IPS DF 4.7 (cell line): ENCODE measurements at regions not wholly inside any gene's neighbourhood (a gene's known extent, or its start where the extent isn't known, plus 50 kb on each side); places are given as distances from the start of the nearest gene placed in this dataset.
"Not testable (repeated sequence)": the region's sequence is repeated elsewhere in the genome, so short reads cannot be mapped to it uniquely, and the experiment has no call there.

ENCODE experiments used
- DNase-seq: peaks from one replicate; pipeline ENCODE4 v3.0.0-alpha.2; 2013; ENCODE audit warnings: low spot score; ENCODE audit errors: extremely low read depth

DNA sequence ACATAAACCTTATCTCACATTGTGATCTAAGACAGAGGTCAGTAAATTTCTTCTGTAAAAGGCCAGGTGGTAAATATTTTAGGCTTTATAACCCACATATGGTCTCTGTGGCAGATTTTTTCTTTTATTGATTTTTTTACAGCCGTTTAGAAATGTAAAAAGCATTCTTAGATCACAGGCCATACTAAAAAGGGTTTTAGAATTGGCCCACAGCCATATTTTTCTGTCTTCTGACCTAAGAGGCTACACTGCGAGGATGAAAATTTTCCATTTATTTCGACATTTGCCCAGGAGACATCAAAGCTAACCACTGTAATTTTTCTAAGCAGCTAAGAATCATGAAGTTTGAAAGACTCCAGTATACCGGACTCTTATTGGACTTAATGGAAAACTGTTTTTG lies 377.2 kb upstream of the SGO1 start:
- no peak for DNase-seq

DNA sequence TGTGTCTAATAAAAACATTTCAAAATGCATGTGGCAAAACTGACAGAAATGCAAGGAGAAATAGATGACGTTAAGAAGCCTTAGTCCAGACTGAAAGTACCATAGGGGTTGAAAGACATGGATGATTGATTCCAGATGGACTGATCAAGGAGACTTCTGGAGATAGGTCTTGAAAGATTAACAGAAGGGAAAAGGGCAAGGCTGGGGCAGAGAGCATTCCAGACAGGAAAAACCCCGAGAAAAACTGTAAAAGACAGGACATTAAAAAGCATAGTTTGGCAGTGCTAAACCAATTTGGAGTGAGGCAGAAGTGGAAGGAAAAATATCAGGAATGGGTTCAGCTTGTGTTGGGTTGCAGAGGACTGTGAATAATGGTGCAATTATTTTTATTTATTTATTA lies 375.2 kb upstream of the SGO1 start:
- no peak for DNase-seq

DNA sequence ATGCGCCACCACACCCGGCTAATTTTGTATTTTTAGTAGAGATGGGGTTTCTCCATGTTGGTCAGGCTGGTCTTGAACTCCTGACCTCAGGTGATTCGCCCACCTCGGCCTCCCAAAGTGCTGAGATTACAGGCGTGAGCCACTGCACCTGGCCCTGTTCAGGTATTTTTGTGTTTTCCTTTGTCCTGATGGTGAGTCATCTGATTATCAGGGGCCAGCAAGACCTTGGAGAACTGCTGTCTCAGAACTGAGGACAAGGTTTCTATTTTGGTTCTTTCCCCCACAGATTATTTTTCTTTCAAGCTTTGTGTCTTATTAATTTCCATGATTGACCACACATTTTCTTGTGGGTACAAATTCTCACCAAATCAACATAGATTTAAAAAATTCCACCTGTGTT lies 374.4 kb upstream of the SGO1 start:
- DNase-seq = not testable (repeated sequence)

DNA sequence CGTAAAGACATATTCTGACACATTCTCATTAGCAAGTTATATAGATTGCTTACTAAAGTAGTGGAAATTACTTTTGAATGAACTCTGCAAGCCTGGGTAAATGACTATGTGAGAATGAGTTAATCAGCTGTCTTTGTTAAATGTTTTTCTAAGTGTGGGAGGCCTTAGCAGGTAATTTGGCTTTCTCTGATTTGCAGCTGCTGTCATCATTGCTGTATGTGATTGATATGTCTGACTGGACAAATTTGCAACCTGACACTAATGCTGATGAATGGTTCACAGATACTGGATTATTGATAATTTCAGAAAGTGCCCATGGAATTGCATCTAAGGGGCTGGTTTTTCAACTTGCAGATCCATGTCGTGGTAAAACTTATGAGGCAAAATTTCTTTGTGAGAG lies 372.2 kb upstream of the SGO1 start:
- no peak for DNase-seq

DNA sequence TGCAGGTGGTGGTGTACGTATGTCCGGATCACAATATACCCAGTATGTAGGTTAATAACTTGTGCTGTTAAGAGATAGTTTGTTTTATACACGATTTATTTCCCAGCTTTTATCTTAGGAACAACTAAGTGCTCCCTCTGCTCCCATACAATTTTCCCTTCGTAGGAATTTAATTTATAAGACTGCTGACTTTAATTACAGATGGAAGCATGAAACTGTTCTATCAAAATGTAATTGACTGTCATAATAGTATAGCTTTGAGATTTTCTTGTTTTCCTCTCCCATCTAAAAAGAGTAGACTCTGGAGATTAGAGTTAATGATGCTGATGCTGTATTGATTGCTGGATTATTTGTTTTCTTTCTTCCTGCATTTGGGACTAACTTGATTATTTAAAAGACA lies 370.7 kb upstream of the SGO1 start:
- no peak for DNase-seq

DNA sequence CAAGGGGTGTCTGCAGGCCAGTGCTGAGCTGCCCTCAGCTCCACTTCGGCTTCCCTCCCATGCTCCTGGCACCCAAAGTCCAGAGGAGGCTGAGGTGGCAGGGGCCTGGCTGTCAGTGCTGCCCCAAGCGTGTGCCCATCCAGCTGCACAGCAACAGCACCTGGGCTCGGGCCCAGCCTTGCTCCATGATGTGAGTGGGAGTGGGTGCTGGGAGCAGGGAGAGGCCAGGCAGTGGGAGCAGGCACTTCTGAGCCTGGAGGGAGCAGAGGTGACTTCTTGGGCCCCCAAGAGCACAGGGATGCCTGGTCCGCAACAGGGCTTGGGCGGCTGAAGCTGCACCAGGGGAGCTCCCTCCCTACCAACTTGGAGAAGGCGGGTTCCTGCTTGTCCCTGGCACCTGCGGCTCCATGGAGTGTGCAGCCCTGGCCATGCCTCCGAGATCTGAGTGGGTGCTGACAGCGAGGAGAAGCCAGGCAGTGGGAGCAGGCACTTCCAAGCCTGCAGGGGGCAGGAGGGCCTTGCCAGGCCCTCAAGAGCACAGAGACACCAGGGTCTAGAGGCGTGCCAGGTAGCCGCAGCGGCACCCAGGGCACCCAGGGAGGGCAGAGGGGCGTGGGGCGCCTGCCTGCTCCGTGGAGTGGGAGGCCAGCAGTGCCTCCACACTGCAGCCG lies 366.7 kb upstream of the SGO1 start:
- no peak for DNase-seq

DNA sequence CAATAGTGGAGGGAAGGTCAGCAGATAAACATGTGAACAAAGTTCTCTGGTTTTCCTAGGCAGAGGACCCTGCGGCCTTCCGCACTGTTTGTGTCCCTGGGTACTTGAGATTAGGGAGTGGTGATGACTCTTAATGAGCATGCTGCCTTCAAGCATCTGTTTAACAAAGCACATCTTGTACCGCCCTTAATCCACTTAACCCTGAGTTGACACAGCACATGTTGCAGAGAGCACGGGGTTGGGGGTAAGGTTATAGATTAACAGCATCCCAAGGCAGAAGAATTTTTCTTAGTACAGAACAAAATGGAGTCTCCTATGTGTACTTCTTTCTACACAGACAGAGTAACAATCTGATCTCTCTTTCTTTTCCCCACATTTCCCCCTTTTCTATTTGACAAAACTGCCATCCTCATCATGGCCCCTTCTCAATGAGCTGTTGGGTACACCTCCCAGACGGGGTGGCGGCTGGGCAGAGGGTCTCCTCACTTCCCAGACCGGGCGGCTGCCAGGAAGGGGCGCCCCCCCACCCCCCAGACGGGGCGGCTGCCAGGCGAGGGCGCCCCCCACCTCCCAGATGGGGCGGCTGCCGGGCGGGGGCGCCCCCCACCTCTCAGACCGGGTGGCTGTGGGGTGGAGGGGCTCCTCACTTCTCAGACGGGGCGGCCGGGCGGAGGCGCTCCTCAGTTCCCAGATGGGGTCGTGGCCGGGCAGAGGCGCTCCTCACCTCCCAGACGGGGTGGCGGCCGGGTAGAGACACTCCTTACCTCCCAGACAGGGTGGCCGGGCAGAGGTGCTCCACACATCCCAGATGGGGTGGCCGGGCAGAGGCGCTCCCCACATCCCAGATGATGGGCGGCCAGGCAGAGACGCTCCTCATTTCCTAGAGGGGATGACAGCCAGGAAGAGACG lies 361.6 kb upstream of the SGO1 start:
- DNase-seq = not testable (repeated sequence)

DNA sequence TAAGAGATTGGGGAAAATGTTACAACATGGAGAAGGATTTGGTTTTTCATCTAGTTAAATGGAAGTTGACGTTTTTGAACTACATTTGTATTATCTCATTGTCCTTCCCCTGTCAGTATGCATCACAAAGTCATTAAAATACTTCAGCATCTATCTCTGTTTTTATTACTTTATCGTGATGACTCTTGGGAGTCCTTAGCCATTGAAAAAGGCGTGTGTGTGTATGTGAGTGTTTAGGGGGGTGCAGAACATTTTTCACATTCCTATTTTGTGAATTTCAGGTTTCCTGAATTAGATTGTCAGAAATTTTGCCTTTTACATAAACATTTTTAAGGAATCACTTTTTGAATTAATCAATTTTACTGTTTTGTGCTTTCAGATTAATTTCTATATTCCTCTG lies 360.6 kb upstream of the SGO1 start:
- DNase-seq = no peak

DNA sequence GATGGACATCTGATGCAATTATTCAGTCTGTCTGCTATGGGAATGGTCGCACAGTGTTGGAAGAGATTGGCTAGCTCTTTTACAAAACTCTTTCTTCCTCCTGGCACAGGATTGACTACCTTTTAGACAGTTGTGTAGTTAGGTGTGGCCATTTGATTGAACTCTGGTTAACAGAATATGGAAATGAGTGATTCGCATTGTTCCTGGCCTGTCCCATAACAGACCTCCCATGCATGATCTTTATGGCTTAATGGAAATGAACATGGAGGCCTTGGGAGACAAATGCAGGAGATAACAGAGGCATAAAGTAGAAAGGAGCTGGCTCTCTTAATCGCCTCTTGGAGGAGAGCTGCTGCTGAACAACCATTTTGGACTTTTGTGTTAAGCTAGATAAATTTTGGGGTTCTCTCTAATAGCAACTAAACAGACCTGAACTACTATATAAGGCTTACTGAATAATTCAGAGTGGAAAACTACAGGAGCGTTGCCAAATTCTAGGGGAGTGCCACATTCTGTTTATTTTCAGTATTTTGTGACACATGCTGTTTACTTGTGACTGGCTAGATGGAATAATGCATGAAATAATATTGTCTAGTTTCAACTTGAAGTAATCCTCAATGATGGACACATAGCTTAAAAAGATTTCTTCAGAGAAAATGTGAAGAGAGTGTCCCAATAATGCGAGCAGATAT lies 357.7 kb upstream of the SGO1 start:
- DNase-seq = no peak

DNA sequence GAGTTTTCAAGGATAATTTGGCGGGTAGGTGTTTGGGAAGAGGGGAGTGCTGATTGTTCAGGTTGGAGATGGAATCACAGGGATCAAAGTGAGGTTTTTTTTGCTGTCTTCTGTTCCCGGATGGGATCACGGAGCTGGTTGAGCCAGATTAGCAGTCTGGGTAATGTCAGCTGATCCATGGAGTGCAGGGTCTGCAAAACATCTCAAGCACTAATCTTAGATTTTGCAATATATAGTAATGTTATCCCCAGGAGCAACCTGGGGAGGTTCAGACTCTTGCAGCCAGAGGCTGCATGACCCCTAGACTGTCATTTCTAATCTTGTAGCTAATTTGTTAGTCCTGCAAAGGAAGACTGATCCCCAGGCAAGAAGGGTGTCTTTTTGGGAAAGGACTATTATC lies 354.1 kb upstream of the SGO1 start:
- no peak for DNase-seq

DNA sequence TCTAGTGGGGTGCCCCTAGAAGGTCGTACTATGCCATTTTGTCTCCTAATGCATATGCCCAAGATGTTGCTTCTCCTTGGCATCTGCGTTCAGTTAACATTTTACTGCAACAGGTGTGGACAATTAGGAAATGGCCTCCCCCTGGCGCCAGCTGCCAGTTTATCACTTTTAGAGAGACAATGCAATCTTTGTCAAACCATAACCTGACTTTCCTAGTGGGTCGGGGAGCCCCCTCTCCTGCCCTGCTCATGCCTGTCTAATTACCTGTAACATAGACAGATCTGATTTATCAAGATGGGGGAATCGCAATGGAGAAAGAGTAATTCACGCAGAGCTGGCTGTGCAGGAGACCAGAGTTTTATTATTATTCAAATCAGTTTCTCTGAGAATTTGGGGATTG lies 353.7 kb upstream of the SGO1 start:
- no peak for DNase-seq

DNA sequence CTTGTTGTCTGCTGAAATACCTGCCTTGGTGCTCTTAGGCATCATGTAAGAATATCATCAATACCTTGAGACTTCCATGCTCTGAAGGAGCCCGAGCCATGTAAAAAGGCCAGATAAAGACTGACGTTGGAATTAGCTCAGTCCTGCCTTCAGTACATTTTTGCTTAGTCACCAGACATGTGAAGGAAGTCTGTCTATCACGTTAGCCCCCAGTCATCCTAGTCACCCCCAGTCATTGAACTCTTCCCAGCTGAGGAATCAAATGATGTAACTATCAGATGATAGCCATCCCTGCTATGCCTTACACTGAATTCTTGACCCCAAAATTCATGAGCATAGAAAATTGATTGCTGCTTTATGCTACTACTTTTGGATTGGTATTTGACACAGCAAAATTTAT lies 351.2 kb upstream of the SGO1 start:
- no peak for DNase-seq

DNA sequence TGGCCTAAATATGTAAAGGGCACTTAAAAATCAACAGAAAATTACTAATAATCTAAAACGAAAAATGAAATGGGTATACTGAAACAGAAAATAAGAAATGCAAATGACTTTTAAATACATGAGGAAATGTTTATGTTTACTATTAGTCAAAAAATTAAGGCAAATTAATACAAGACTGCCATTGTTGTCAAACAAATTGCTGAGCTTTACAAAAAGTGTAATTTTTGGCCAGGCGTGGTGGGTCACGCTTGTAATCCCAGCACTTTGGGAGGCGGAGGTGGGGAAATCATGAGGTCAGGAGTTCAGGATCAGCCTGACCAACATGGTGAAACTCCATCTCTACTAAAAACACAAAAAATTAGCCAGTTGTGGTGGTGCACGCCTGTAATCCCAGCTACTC lies 343.9 kb upstream of the SGO1 start:
- DNase-seq = no peak

DNA sequence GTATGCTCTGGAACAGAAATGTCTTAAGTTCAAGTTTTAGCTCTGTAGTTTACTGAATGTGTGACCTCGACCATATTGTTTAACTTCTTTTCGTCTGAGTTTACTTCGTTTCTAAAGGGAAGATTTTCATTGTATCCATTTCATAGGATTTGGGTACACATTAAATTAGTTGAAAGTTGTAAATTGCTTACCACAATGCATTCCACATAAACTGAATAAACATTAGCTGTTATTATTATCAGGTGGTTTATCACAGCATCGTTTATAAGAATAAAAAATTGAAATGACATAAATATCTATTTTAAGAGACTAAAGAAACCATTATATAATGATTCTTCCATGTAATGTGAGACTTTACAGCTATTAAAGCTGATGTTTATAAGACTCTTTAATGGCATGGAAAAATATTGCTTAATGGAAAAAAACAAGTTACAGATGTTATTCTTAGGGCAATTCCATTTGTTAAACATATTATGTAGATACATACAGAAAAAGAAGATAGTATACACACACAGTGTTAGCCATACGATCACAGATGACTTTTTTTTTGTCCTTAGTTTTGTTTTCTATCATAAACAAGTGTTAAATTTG lies 342.3 kb upstream of the SGO1 start:
- no peak for DNase-seq

DNA sequence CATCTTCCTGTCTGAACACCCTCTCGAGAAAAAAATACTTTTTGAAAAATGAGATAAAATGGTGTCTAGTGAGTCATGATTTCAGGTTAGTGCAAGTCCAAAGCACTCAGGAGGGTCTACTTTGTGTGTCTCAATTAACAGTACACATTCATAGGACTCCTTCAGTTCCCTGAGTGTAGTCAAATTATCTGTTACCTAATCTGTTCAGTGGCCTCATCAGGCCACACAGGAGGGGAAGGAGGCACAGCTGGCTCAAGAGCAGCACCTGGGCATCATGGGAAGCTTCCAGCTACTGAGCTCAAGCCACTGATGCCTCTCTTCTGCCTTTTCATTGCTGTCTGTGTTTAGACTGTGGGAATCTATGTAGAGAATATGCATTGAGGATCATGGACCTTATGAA lies 341.4 kb upstream of the SGO1 start:
- no peak for DNase-seq

DNA sequence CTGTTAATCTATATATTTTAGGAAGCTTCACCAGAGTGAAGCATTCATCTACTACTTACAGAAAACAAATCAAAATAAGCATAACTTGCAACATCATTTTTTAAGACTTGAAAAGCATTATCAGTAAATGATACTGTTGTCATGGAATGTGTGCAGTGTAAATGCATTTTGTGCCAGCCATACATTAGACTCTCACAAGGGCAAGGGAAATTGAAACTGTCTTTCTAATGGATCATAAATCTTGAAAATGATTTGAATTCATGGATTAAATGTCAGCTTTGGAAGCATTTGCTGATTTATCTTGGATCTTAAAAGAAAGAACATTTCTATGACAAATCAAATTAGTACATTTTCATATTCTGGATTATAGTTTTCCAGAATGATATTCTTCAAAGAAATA lies 338.3 kb upstream of the SGO1 start:
- no peak for DNase-seq

DNA sequence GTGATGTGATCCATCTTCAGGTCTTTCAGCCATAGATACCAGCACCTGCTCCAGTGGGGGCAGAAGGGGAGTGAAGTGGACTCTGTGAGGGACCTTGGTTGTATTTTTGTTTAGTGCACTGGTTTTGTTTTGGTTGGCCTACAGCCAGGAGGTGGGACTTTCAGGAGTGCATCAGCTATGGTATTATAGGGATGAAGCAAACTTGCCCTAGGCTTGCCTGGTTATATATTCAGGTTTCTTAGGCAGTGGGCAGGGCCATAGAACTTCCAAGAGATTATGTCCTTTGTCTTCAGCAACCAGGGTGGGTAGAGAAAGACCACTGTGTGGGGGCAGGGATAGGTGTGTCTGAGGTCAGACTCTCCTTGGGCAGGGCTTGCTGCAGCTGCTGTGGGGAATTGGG lies 337.3 kb upstream of the SGO1 start:
- no peak for DNase-seq

DNA sequence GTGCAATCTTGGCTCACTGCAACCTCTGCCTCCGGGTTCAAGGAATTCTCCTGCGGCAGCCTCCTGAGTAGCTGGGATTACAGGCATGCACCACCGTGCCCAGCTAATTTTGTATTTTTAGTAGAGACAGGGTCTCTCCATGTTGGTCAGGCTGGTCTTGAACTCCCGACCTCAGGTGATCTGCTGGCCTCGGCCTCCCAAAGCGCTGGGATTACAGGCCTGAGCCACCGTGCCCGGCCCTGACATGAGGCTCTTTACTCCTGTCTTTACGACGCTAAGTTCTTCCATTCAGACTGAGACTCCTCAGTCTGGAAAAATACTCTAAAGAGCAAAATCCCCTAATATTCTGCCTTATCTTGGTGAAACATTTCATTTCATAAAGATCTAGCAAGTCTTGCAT lies 331.3 kb upstream of the SGO1 start:
- DNase-seq = not testable (repeated sequence)

DNA sequence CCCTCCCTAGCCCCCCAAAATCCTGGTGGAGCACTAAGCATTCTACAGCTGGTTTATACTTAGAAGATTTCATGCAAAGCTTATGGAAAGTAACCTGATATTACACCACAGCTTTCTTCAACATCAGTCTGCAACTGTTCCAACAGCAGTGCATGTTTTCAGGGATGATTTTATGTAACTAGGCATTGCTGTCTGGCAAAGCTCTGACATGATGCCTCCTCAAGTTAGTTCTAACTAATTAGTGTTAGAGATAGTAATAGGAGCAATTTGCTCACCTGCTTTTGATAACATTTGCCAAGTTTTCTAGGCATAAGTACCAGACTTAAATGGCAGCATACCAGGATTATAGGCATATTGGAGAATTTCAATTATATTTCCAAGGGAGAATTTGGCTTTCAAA lies 330.3 kb upstream of the SGO1 start:
- DNase-seq = no peak

DNA sequence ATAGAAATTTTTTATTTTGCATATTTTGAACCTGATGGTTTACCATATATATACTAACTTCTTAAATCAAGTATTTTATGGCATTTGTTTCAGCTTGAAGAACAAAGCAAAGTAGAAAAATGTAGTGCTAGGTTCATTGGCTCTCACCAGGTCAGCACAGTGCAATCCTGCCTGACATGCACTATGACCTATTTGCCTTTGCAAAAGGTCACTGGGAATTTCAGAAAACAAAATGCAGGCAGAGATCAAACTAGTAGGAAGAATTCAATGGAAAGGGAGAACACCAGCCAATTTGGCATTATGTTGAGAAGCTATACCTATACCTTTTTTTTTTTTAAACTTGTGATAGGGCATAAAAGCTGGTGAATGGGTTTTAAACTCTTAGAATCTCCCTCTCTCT lies 329.8 kb upstream of the SGO1 start:
- no peak for DNase-seq

DNA sequence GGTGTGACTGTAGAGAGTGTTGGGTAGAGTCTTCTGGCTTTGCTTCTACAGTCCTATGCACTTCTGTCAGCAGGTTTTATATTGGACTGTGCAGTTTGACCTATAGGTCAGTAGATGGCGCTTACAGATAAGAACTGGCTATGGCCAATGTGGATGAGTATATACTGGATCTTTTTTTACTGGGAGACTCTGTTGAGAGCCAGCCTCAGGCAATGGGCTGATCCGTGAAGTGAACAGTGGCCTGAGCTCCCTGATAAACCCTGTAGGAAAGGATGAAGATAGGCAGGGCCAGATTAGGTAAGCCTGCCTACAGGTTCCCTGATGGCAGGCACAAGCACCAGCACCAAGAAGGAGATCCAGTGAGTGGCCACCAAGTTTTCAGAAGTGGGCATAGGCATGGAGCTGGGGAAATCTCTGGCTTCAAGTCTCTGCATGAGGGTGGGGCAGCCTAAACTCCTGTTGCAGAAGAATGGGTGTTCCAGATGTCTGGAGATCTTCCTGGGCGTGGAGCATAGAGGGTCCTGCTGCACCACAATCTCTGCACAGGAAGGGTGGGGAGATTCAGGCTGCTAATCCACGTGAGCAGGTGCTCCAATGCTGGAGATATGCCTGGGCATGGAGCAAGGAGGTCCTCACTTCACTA lies 326.0 kb upstream of the SGO1 start:
- peak; percentile 53 for DNase-seq

DNA sequence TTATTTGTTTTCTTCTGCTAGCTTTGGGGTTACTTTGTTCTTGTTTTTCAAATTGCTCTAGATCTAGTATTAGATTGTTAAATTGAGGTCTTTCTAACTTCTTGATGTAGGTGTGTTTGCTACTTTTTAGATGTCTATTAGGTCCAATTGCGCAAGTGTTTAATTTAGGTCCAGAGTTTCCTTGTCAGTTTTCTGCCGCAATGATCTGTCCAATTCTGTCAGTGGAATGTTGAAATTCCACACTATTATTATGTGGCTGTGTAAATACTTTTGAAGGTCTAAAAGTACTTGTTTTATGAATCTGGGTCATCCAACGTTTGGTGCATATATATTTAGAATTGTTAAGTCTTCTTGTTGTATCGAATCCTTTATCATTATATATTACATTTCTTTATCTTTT lies 324.4 kb upstream of the SGO1 start:
- no peak for DNase-seq
